Urinary bladder (tissue), 3 donors: ENCODE measurements at regions not wholly inside any gene's neighbourhood (a gene's known extent, or its start where the extent isn't known, plus 50 kb on each side); places are given as distances from the start of the nearest gene placed in this dataset.

Experiments used
- DNase-seq: peaks from one replicate; pipeline ENCODE4 v3.0.0-alpha.2; 2015; ENCODE audit errors: extremely low spot score
- H3K27ac ChIP-seq: one replicate; pipeline ENCODE4 v1.5.1; 2013; ENCODE audit warnings: low read depth, mild to moderate bottlenecking, moderate library complexity
- H3K36me3 ChIP-seq: one replicate; pipeline ENCODE4 v1.6.1; 2013; ENCODE audit warnings: mild to moderate bottlenecking, moderate library complexity; ENCODE audit not compliant: insufficient read depth
- H3K4me1 ChIP-seq: one replicate; pipeline ENCODE4 v1.6.1; 2013; ENCODE audit warnings: mild to moderate bottlenecking, moderate library complexity; ENCODE audit not compliant: insufficient read depth
- H3K4me3 ChIP-seq: one replicate; pipeline ENCODE4 v1.5.1; 2013; ENCODE audit warnings: low read depth, low read length
- WGBS: extraction: QIAGEN DNeasy Blood & Tissue Kit; methylation state at CpG from one replicate; pipeline ENCODE4 v1.1.7; 2013; 5-methylcytosine and 5-hydroxymethylcytosine counted together
- donor health status: healthy with polysubstance abuse.
- donor health status: healthy.

- DNase-seq: no peak
- H3K27ac ChIP-seq: no peak overlapping the region
- 94% methylated on average over 4 of the region's 4 CpGs for WGBS
- H3K36me3 ChIP-seq: no peaks in the 10 kb centered on the region
- H3K4me3 ChIP-seq: no peak overlapping the region
- H3K4me1 ChIP-seq: no peaks in the 10 kb centered on the region
These were observed 172.3 kb upstream of the AFDN start for GRCh38 chr6:167654389-167654788.

GRCh38 chr6:167655174-167655821, 171.4 kb upstream of the AFDN start:
- Histone ChIP-seq H3K4me3 (no peak overlapping the region), H3K36me3 (no peaks in the 10 kb centered on the region), H3K4me1 (no peaks in the 10 kb centered on the region), H3K27ac (no peak overlapping the region)
- 87% methylated on average over 4 of the region's 4 CpGs for WGBS
- DNase-seq: no peak

GRCh38 chr6:167658106-167658505, 168.6 kb upstream of the AFDN start:
- WGBS: 94% methylated on average over 5 of the region's 5 CpGs
- no peaks in the 10 kb centered on the region for H3K36me3 ChIP-seq
- no peaks in the 10 kb centered on the region for H3K4me1 ChIP-seq
- H3K27ac ChIP-seq: no peak overlapping the region
- no peak for DNase-seq
- no peak overlapping the region for H3K4me3 ChIP-seq

- Histone ChIP-seq H3K27ac (no peak overlapping the region), H3K4me1 (no peaks in the 10 kb centered on the region), H3K4me3 (no peak overlapping the region), H3K36me3 (no peaks in the 10 kb centered on the region)
- no peak for DNase-seq
- WGBS: 97% methylated on average over 4 of the region's 4 CpGs
These were observed 167.7 kb upstream of the AFDN start for GRCh38 chr6:167659046-167659445.

- Histone ChIP-seq H3K27ac (no peak overlapping the region), H3K4me3 (no peak overlapping the region), H3K4me1 (no peaks in the 10 kb centered on the region), H3K36me3 (no peaks in the 10 kb centered on the region)
- WGBS: 40% methylated on average over 4 of the region's 4 CpGs
- no peak for DNase-seq
These were observed 166.3 kb upstream of the AFDN start for GRCh38 chr6:167660424-167660823.

- no peaks in the 10 kb centered on the region for H3K4me1 ChIP-seq
- no peak overlapping the region for H3K4me3 ChIP-seq
- 58% methylated on average over 9 of the region's 9 CpGs for WGBS
- DNase-seq: no peak
- H3K27ac ChIP-seq: no peak overlapping the region
- no peaks in the 10 kb centered on the region for H3K36me3 ChIP-seq
These were observed 165.7 kb upstream of the AFDN start for GRCh38 chr6:167660944-167661551.

GRCh38 chr6:167661552-167662044, 165.1 kb upstream of the AFDN start:
- Histone ChIP-seq H3K36me3 (no peaks in the 10 kb centered on the region), H3K27ac (no peak overlapping the region), H3K4me3 (no peak overlapping the region), H3K4me1 (no peaks in the 10 kb centered on the region)
- peak; percentile 33 for DNase-seq
- 54% methylated on average over 8 of the region's 8 CpGs for WGBS

GRCh38 chr6:167662075-167662880, 164.4 kb upstream of the AFDN start:
- no peak for DNase-seq
- 91% methylated on average over 39 of the region's 39 CpGs for WGBS
- Histone ChIP-seq H3K4me3 (no peak overlapping the region), H3K36me3 (no peaks in the 10 kb centered on the region), H3K27ac (no peak overlapping the region), H3K4me1 (no peaks in the 10 kb centered on the region)

GRCh38 chr6:167662881-167663205, 163.9 kb upstream of the AFDN start:
- 86% methylated on average over 14 of the region's 14 CpGs for WGBS
- Histone ChIP-seq H3K27ac (no peak overlapping the region), H3K4me3 (no peak overlapping the region), H3K4me1 (no peaks in the 10 kb centered on the region), H3K36me3 (no peaks in the 10 kb centered on the region)
- DNase-seq: no peak

- 72% methylated on average over 4 of the region's 4 CpGs for WGBS
- H3K27ac ChIP-seq: no peak overlapping the region
- H3K4me3 ChIP-seq: no peak overlapping the region
These were observed 163.4 kb upstream of the AFDN start for GRCh38 chr6:167663316-167663715.

GRCh38 chr6:167663784-167664443, 162.8 kb upstream of the AFDN start:
- no peaks in the 10 kb centered on the region for H3K36me3 ChIP-seq
- WGBS: 85% methylated on average over 24 of the region's 24 CpGs
- H3K4me1 ChIP-seq: no peaks in the 10 kb centered on the region
- H3K4me3 ChIP-seq: no peak overlapping the region
- no peak for DNase-seq
- no peak overlapping the region for H3K27ac ChIP-seq

More at GRCh38 chr6:167663316-167663715, 163.4 kb upstream of the AFDN start:
- no peak for DNase-seq
- H3K4me1 ChIP-seq: no peaks in the 10 kb centered on the region
- no peaks in the 10 kb centered on the region for H3K36me3 ChIP-seq

- Histone ChIP-seq H3K36me3 (no peaks in the 10 kb centered on the region), H3K4me1 (no peaks in the 10 kb centered on the region), H3K27ac (no peak overlapping the region), H3K4me3 (no peak overlapping the region)
- no peak for DNase-seq
- WGBS: 68% methylated on average over 15 of the region's 15 CpGs
These were observed 161.7 kb upstream of the AFDN start for GRCh38 chr6:167664678-167665660.
